ENCODE measurements at regions not wholly inside any gene's neighbourhood (a gene's known extent, or its start where the extent isn't known, plus 50 kb on each side); places are given as distances from the start of the nearest gene placed in this dataset.

DNA sequence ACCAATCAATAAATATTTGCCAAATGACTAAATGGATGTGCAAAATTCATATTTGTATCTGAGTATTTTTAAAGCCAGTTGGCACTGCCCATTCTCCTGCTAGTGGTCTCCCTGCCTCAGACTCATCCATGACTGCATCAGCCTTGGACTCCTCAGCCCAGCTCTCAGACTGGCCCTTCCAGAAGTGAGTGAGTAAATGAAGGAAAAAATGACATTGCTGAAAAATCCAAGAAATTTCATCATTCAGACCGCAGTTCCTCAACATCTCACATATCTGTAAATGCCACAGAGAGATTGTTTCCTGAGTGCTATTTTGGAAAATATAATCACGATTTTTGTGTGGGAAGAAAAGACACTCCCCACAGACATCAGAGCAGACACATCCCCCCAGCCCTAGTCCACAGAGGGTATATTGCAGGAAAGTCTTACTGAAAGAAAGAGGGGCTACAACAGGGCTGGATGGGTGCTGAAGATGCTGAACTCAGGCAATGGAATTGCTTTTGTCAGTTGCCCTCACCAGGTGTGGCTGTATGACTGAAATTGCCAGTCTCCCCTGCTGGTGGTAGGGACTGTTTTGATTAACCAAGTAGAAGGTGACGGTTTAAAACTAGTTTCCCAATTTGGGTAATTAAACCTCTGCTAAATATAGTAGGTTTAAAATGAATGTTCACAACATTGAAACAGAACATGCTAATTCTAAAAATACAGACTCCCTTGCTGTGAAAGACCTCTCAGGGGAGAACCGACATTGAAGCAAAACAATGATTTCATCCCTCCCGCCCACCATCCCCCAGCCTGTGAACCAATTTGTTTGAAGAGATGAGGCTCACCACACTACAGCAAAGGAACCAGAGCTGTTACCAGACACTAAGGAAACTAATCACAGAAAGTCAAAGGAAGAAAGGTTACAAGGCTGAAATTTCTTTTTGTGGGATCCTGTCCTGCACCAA is 158.8 kb downstream of the DEPDC1B start (continued):
- TF ChIP-seq, protein P1, sequence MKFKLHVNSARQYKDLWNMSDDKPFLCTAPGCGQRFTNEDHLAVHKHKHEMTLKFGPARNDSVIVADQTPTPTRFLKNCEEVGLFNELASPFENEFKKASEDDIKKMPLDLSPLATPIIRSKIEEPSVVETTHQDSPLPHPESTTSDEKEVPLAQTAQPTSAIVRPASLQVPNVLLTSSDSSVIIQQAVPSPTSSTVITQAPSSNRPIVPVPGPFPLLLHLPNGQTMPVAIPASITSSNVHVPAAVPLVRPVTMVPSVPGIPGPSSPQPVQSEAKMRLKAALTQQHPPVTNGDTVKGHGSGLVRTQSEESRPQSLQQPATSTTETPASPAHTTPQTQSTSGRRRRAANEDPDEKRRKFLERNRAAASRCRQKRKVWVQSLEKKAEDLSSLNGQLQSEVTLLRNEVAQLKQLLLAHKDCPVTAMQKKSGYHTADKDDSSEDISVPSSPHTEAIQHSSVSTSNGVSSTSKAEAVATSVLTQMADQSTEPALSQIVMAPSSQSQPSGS (IDR thresholded peaks at IDR 0.05; ENCODE audit: low read length), result peak; percentile 98
- peak; percentile 76 for TF ChIP-seq NBN (IDR thresholded peaks at IDR 0.05)
- TF ChIP-seq, protein P2, sequence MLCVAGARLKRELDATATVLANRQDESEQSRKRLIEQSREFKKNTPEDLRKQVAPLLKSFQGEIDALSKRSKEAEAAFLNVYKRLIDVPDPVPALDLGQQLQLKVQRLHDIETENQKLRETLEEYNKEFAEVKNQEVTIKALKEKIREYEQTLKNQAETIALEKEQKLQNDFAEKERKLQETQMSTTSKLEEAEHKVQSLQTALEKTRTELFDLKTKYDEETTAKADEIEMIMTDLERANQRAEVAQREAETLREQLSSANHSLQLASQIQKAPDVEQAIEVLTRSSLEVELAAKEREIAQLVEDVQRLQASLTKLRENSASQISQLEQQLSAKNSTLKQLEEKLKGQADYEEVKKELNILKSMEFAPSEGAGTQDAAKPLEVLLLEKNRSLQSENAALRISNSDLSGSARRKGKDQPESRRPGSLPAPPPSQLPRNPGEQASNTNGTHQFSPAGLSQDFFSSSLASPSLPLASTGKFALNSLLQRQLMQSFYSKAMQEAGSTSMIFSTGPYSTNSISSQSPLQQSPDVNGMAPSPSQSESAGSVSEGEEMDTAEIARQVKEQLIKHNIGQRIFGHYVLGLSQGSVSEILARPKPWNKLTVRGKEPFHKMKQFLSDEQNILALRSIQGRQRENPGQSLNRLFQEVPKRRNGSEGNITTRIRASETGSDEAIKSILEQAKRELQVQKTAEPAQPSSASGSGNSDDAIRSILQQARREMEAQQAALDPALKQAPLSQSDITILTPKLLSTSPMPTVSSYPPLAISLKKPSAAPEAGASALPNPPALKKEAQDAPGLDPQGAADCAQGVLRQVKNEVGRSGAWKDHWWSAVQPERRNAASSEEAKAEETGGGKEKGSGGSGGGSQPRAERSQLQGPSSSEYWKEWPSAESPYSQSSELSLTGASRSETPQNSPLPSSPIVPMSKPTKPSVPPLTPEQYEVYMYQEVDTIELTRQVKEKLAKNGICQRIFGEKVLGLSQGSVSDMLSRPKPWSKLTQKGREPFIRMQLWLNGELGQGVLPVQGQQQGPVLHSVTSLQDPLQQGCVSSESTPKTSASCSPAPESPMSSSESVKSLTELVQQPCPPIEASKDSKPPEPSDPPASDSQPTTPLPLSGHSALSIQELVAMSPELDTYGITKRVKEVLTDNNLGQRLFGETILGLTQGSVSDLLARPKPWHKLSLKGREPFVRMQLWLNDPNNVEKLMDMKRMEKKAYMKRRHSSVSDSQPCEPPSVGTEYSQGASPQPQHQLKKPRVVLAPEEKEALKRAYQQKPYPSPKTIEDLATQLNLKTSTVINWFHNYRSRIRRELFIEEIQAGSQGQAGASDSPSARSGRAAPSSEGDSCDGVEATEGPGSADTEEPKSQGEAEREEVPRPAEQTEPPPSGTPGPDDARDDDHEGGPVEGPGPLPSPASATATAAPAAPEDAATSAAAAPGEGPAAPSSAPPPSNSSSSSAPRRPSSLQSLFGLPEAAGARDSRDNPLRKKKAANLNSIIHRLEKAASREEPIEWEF (IDR thresholded peaks at IDR 0.05; ENCODE audit: insufficient replicate concordance, low read depth, low read length), result peak; percentile 51
- TF ChIP-seq, protein P3, sequence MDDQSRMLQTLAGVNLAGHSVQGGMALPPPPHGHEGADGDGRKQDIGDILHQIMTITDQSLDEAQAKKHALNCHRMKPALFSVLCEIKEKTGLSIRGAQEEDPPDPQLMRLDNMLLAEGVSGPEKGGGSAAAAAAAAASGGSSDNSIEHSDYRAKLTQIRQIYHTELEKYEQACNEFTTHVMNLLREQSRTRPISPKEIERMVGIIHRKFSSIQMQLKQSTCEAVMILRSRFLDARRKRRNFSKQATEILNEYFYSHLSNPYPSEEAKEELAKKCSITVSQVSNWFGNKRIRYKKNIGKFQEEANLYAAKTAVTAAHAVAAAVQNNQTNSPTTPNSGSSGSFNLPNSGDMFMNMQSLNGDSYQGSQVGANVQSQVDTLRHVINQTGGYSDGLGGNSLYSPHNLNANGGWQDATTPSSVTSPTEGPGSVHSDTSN (IDR thresholded peaks at IDR 0.05; ENCODE audit: insufficient replicate concordance, low read depth, low read length), result no peak
- TF ChIP-seq RELA (IDR thresholded peaks at IDR 0.05; ENCODE audit: borderline replicate concordance, partially characterized antibody), result peak; percentile 56
- peak; percentile 53; the same call in 1 of the 2 replicates for TF ChIP-seq GABPA (IDR thresholded peaks at IDR 0.05; ENCODE audit: low read depth)
- TF ChIP-seq TCF3 (IDR thresholded peaks at IDR 0.05; ENCODE audit: borderline replicate concordance, insufficient read depth, low read depth, low read length), result peak; percentile 77; the same call in 1 of the 2 replicates
- TF ChIP-seq FOS (IDR thresholded peaks at IDR 0.05; ENCODE audit: borderline replicate concordance, extremely low read depth, insufficient read length), result no peak
- no peak for TF ChIP-seq NFXL1 (IDR thresholded peaks at IDR 0.05; ENCODE audit: borderline replicate concordance)
- peak; percentile 89 for TF ChIP-seq RUNX3 (IDR thresholded peaks at IDR 0.05; ENCODE audit: low read length)
- peak; percentile 97 for TF ChIP-seq ATF7 (IDR thresholded peaks at IDR 0.05; ENCODE audit: low read depth)
- peak; percentile 100 for TF ChIP-seq TBL1XR1 (IDR thresholded peaks at IDR 0.05; ENCODE audit: low read depth, low read length)
- peak; percentile 57 to 78 for TF ChIP-seq BHLHE40 (IDR thresholded peaks at IDR 0.05; ENCODE audit: borderline replicate concordance in 1 of 2, low read depth in 2 of 2, low read length in 1 of 2)
- no peak for TF ChIP-seq POLR2AphosphoS5 (IDR thresholded peaks at IDR 0.05; ENCODE audit: low read length)
- peak in 1 of 2 experiments; percentile 66; a peak in 1 of 3 replicates for TF ChIP-seq EGR1 (IDR thresholded peaks at IDR 0.05; ENCODE audit: borderline replicate concordance in 1 of 2, low read depth in 2 of 2, low read length in 2 of 2)
- TF ChIP-seq HDGF (IDR thresholded peaks at IDR 0.05), result no peak
- TF ChIP-seq SUZ12 (IDR thresholded peaks at IDR 0.05; ENCODE audit: unreplicated experiment), result no peak
- TF ChIP-seq, protein P4, sequence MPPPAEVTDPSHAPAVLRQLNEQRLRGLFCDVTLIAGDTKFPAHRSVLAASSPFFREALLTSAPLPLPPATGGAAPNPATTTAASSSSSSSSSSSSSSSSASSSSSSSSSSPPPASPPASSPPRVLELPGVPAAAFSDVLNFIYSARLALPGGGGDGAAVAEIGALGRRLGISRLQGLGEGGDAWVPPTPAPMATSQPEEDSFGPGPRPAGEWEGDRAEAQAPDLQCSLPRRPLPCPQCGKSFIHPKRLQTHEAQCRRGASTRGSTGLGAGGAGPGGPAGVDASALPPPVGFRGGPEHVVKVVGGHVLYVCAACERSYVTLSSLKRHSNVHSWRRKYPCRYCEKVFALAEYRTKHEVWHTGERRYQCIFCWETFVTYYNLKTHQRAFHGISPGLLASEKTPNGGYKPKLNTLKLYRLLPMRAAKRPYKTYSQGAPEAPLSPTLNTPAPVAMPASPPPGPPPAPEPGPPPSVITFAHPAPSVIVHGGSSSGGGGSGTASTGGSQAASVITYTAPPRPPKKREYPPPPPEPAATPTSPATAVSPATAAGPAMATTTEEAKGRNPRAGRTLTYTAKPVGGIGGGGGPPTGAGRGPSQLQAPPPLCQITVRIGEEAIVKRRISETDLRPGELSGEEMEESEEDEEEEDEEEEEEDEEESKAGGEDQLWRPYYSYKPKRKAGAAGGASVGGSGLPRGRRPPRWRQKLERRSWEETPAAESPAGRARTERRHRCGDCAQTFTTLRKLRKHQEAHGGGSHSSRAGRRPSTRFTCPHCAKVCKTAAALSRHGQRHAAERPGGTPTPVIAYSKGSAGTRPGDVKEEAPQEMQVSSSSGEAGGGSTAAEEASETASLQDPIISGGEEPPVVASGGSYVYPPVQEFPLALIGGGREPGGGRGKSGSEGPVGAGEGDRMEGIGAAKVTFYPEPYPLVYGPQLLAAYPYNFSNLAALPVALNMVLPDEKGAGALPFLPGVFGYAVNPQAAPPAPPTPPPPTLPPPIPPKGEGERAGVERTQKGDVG (CRISPR knock-in tag; IDR thresholded peaks at IDR 0.05), result no peak
